ENCODE measurements at regions not wholly inside any gene's neighbourhood (a gene's known extent, or its start where the extent isn't known, plus 50 kb on each side); places are given as distances from the start of the nearest gene placed in this dataset.

- Mint-ChIP-seq H3K9me3 (ENCODE audit: unreplicated experiment) (no peaks in the 10 kb centered on the region), H3K4me1 (ENCODE audit: insufficient read depth, unreplicated experiment) (no peaks in the 10 kb centered on the region)
- POLR2A ChIA-PET, result no interaction called here
These were observed 259.9 kb upstream of the RPL38 start for GRCh38 chr17:73943416-73944110.

GRCh38 chr17:73944366-73944765 is 259.1 kb upstream of the RPL38 start:
- intact Hi-C loops (cut with micrococcal nuclease), result no loop called here
- ChIA-PET POLR2A (no interaction called here), CTCF (no interaction called here)
- DNase-seq (ENCODE audit: unreplicated experiment), result no peak
- no TSS peak for BruUV-seq (replicated peaks)
- peaks cover 73% of the 10 kb centered on the region for H3K27me3 Mint-ChIP-seq (ENCODE audit: insufficient read depth, unreplicated experiment)
- H3K4me3 Mint-ChIP-seq (ENCODE audit: unreplicated experiment), result no peak overlapping the region
- H3K9me3 Mint-ChIP-seq (ENCODE audit: unreplicated experiment), result no peaks in the 10 kb centered on the region
- no peaks in the 10 kb centered on the region for H3K4me1 Mint-ChIP-seq (ENCODE audit: insufficient read depth, unreplicated experiment)
- TF ChIP-seq CTCF (IDR thresholded peaks at IDR 0.05; ENCODE audit: unreplicated experiment), result no peak
- no peak overlapping the region for H3K27ac Mint-ChIP-seq (ENCODE audit: low read depth, unreplicated experiment)
- no peaks in the 10 kb centered on the region for H3K36me3 Mint-ChIP-seq (ENCODE audit: insufficient read depth, unreplicated experiment)

More at GRCh38 chr17:73943416-73944110, 259.9 kb upstream of the RPL38 start:
- intact Hi-C loops (cut with micrococcal nuclease), result no loop called here
- no peak for TF ChIP-seq CTCF (IDR thresholded peaks at IDR 0.05; ENCODE audit: unreplicated experiment)
- CTCF ChIA-PET, result interaction anchor here (0.6 kb wide), 1 partner anchor 287 kb away, joined by 4 read pairs; no protein-coding TSS in a partner anchor
- Mint-ChIP-seq H3K27me3 (ENCODE audit: insufficient read depth, unreplicated experiment) (peaks cover 70% of the 10 kb centered on the region), H3K36me3 (ENCODE audit: insufficient read depth, unreplicated experiment) (no peaks in the 10 kb centered on the region), H3K4me3 (ENCODE audit: unreplicated experiment) (no peak overlapping the region), H3K27ac (ENCODE audit: low read depth, unreplicated experiment) (no peak overlapping the region)
- DNase-seq (ENCODE audit: unreplicated experiment), result no peak
- BruUV-seq (replicated peaks), result no TSS peak

- Mint-ChIP-seq H3K36me3 (ENCODE audit: insufficient read depth, unreplicated experiment) (no peaks in the 10 kb centered on the region), H3K9me3 (ENCODE audit: unreplicated experiment) (no peaks in the 10 kb centered on the region), H3K27me3 (ENCODE audit: insufficient read depth, unreplicated experiment) (peaks cover 44% of the 10 kb centered on the region), H3K4me1 (ENCODE audit: insufficient read depth, unreplicated experiment) (no peaks in the 10 kb centered on the region), H3K27ac (ENCODE audit: low read depth, unreplicated experiment) (no peak overlapping the region), H3K4me3 (ENCODE audit: unreplicated experiment) (no peak overlapping the region)
- CTCF ChIA-PET, result no interaction called here
- intact Hi-C loops (cut with micrococcal nuclease), result no loop called here
- POLR2A ChIA-PET, result no interaction called here
- no peak for TF ChIP-seq CTCF (IDR thresholded peaks at IDR 0.05; ENCODE audit: unreplicated experiment)
- no TSS peak for BruUV-seq (replicated peaks)
- DNase-seq (ENCODE audit: unreplicated experiment), result no peak
These were observed 256.1 kb upstream of the RPL38 start for GRCh38 chr17:73947281-73947965.

GRCh38 chr17:73947966-73948355 is 255.5 kb upstream of the RPL38 start:
- H3K4me1 Mint-ChIP-seq (ENCODE audit: insufficient read depth, unreplicated experiment), result no peaks in the 10 kb centered on the region
- TF ChIP-seq CTCF (IDR thresholded peaks at IDR 0.05; ENCODE audit: unreplicated experiment), result no peak
- no peaks in the 10 kb centered on the region for H3K9me3 Mint-ChIP-seq (ENCODE audit: unreplicated experiment)
- no TSS peak for BruUV-seq (replicated peaks)
- no peak overlapping the region for H3K27ac Mint-ChIP-seq (ENCODE audit: low read depth, unreplicated experiment)
- ChIA-PET CTCF (interaction anchor here (0.6 kb wide), 1 partner anchor 14 kb away, joined by 3 read pairs; no protein-coding TSS in a partner anchor), POLR2A (no interaction called here)
- no peak for DNase-seq (ENCODE audit: unreplicated experiment)
- intact Hi-C loops (cut with micrococcal nuclease), result no loop called here
- no peak overlapping the region for H3K4me3 Mint-ChIP-seq (ENCODE audit: unreplicated experiment)
- no peaks in the 10 kb centered on the region for H3K36me3 Mint-ChIP-seq (ENCODE audit: insufficient read depth, unreplicated experiment)
- peaks cover 44% of the 10 kb centered on the region for H3K27me3 Mint-ChIP-seq (ENCODE audit: insufficient read depth, unreplicated experiment)
